HepG2 (cell line): ENCODE measurements at regions not wholly inside any gene's neighbourhood (a gene's known extent, or its start where the extent isn't known, plus 50 kb on each side); places are given as distances from the start of the nearest gene placed in this dataset.

Source experiments
- ATAC-seq: fragments of 200-7000 bp; cut with Tn5 transposase; 3 replicates; pipeline ENCODE4 v1.9.1; 2020; ENCODE audit warnings: mild to moderate bottlenecking, moderate library complexity
- BruUV-seq: library from RNA; stranded (reverse); fragments of 400-500 nt; replicated peaks from 2 replicates; lab custom pipeline; 2021; lab: Mats Ljungman, UMichigan
- CTCF ChIA-PET: fragments of 300-600 bp; formaldehyde crosslinking; extraction: SDS; loops from one replicate; lab custom pipeline; 2021; ENCODE audit warnings: low total read pairs, inconsistent platforms, low intra/inter-chr PET ratio; lab: Yijun Ruan, JAX
- POLR2A ChIA-PET: fragments of 350-600 bp; sonication (Branson Sonifier 250); formaldehyde crosslinking; loops from one replicate; lab custom pipeline; 2020; ENCODE audit warnings: antibody characterized with exemption, inconsistent platforms; lab: Yijun Ruan, JAX
- DNase-seq: peaks from one replicate; pipeline ENCODE4 v3.0.0-alpha.2; 2015; ENCODE audit warnings: low spot score
- FAIRE-seq: peaks from 3 replicates; lab custom pipeline; 2011; peaks lifted over from hg19 to GRCh38; lab: Jason Lieb, UNC
- H2AFZ ChIP-seq: one replicate; pipeline ENCODE4 v1.6.1; 2011; ENCODE audit warnings: low read length, inconsistent platforms
- H3K27ac ChIP-seq: fragments of 300-600 bp; 3 replicates; pipeline ENCODE4 v1.8.0; 2011; ENCODE audit warnings: mixed run types, mild to moderate bottlenecking, mixed read lengths, low read length, inconsistent platforms; ENCODE audit not compliant: insufficient read depth; ENCODE audit errors: extremely low read length
- H3K27me3 ChIP-seq, 2 experiments: fragments of 200-600 bp in 1 of 2; 2 replicates in 1 of 2; 3 replicates in 1 of 2; pipeline versions ENCODE4 v1.6.0 to v1.8.0; 2011; ENCODE audit warnings: low read length in 2 of 2, mild to moderate bottlenecking in 2 of 2, moderate library complexity in 2 of 2, inconsistent platforms in 1 of 2; ENCODE audit not compliant: insufficient read depth in 2 of 2, control insufficient read depth in 1 of 2
- H3K36me3 ChIP-seq, 2 experiments: fragments of 200-600 bp in 1 of 2; replicated peaks in 1 of 2; 2 replicates in 1 of 2; 3 replicates in 1 of 2; pipeline versions ENCODE4 v1.5.1 to v1.8.0; 2011; ENCODE audit warnings: low read length in 2 of 2, inconsistent platforms in 1 of 2; ENCODE audit not compliant: insufficient read depth in 2 of 2, control insufficient read depth in 1 of 2
- H3K4me1 ChIP-seq: 2 replicates; pipeline ENCODE4 v1.5.1; 2012; ENCODE audit warnings: low read length, inconsistent platforms; ENCODE audit not compliant: insufficient read depth
- H3K4me2 ChIP-seq: 2 replicates; pipeline ENCODE4 v1.6.0; 2011; ENCODE audit warnings: low read depth, low read length, inconsistent platforms
- H3K4me3 ChIP-seq, 3 experiments: fragments of 200-600 bp in 1 of 3; sonication (generic), shearing (Covaris generic) in 1 of 3; replicated peaks in 1 of 3; 2 replicates each; pipeline ENCODE4 v1.5.1; 2011 to 2016; ENCODE audit warnings: low read length in 3 of 3, inconsistent platforms in 2 of 3, low read depth in 2 of 3, mild to moderate bottlenecking in 2 of 3, control low read depth in 1 of 3, mixed read lengths in 1 of 3; ENCODE audit not compliant: insufficient read depth in 1 of 3
- H3K79me2 ChIP-seq: one replicate; pipeline ENCODE4 v1.6.1; 2011; ENCODE audit warnings: low read length, inconsistent platforms; ENCODE audit not compliant: insufficient read depth
- H3K9ac ChIP-seq: 2 replicates; pipeline ENCODE4 v1.6.0; 2011; ENCODE audit warnings: mild to moderate bottlenecking, low read depth, low read length, inconsistent platforms; ENCODE audit not compliant: insufficient read depth
- H3K9me3 ChIP-seq: 2 replicates; pipeline ENCODE4 v1.5.1; 2012; ENCODE audit warnings: mild to moderate bottlenecking, low read length
- H4K20me1 ChIP-seq: 2 replicates; pipeline ENCODE4 v1.6.0; 2011; ENCODE audit warnings: inconsistent platforms, mild to moderate bottlenecking, low read length, moderate library complexity; ENCODE audit not compliant: insufficient read depth
- CBX5 ChIP-seq: sonication (generic); formaldehyde crosslinking; IDR thresholded peaks from 2 replicates; pipeline ENCODE4 v1.4.0; 2020; ENCODE audit warnings: missing genetic modification reagents, borderline replicate concordance
- DMAP1 ChIP-seq: IDR thresholded peaks from 2 replicates; pipeline ENCODE4 v1.6.1; 2016
- EHMT2 ChIP-seq: fragments of 200-600 bp; sonication (generic); IDR thresholded peaks from 2 replicates; pipeline ENCODE4 v1.7.0; 2017; ENCODE audit warnings: antibody characterized with exemption, low read depth, low read length, borderline replicate concordance
- ELF4 ChIP-seq: sonication (generic); formaldehyde crosslinking; IDR thresholded peaks from 2 replicates; pipeline ENCODE4 v1.5.0; 2020; ENCODE audit warnings: missing genetic modification reagents, mild to moderate bottlenecking, moderate library complexity, borderline replicate concordance
- FOXA1 ChIP-seq, 2 experiments: fragments of 450-650 bp in 1 of 2; sonication (generic) in 1 of 2; formaldehyde crosslinking in 1 of 2; IDR thresholded peaks; 2 replicates each; pipeline versions ENCODE4 v1.4.0 to v1.6.1; 2016 to 2020; ENCODE audit warnings: missing genetic modification reagents in 1 of 2
- HMGA1 ChIP-seq: sonication (generic); formaldehyde crosslinking; conservative IDR thresholded peaks from 2 replicates; pipeline ENCODE4 v1.4.0; 2020; ENCODE audit warnings: missing genetic modification reagents
- HNRNPL ChIP-seq: fragments of 200-400 bp; formaldehyde crosslinking; IDR thresholded peaks from 2 replicates; pipeline ENCODE4 v1.6.1; 2017; ENCODE audit warnings: mild to moderate bottlenecking, low read depth, low read length
- NBN ChIP-seq: fragments of 450-650 bp; conservative IDR thresholded peaks from 2 replicates; pipeline ENCODE4 v1.6.1; 2017
- PTBP1 ChIP-seq: fragments of 200-400 bp; formaldehyde crosslinking; IDR thresholded peaks from 2 replicates; pipeline ENCODE4 v1.6.1; 2018; ENCODE audit warnings: low read length, low read depth; ENCODE audit not compliant: poor library complexity, severe bottlenecking
- RARG ChIP-seq: sonication (generic); formaldehyde crosslinking; IDR thresholded peaks from 2 replicates; pipeline ENCODE4 v1.4.0; 2020; ENCODE audit warnings: low read depth, mild to moderate bottlenecking, missing genetic modification reagents
- REPIN1 ChIP-seq: sonication (generic); formaldehyde crosslinking; IDR thresholded peaks from 2 replicates; pipeline ENCODE4 v1.8.0; 2022; ENCODE audit warnings: missing genetic modification reagents, low read depth, mild to moderate bottlenecking, borderline replicate concordance
- SMC3 ChIP-seq: IDR thresholded peaks from 2 replicates; pipeline ENCODE4 v1.6.1; 2011; ENCODE audit warnings: low read length, improper control_type of control experiment
- THAP11 ChIP-seq: IDR thresholded peaks from 2 replicates; pipeline ENCODE4 v1.6.1; 2016; ENCODE audit warnings: missing biosample characterization, missing genetic modification reagents
- ZNF326 ChIP-seq: sonication (generic); formaldehyde crosslinking; IDR thresholded peaks from 2 replicates; pipeline ENCODE4 v1.4.0; 2020; ENCODE audit warnings: missing genetic modification reagents, borderline replicate concordance
- ZNF766 ChIP-seq: sonication (generic); formaldehyde crosslinking; IDR thresholded peaks from 2 replicates; pipeline ENCODE4 v1.5.0; 2020; ENCODE audit warnings: missing genetic modification reagents, borderline replicate concordance
- WGBS: methylation state at CpG from one replicate; pipeline ENCODE4 v1.1.6; 2017; ENCODE audit warnings: low lambda C conversion rate; 5-methylcytosine and 5-hydroxymethylcytosine counted together
- in situ Hi-C: cut with HindIII; loops from 2 replicates; pipeline ENCODE4 v1.10.0; 2017; ENCODE audit warnings: low pct_unique_long_range_greater_than_20kb; ENCODE audit not compliant: extremely low pct_ligation_motif_present
- intact Hi-C: fragments of 100-400 bp; cut with micrococcal nuclease; formaldehyde crosslinking; loops from one replicate; pipeline ENCODE4 v1.10.0; 2022; ENCODE audit not compliant: unreplicated experiment

- Histone ChIP-seq H4K20me1 (no peaks in the 10 kb centered on the region), H3K27me3 (no peaks in the 10 kb centered on the region; a peak in 1 of 5 replicates), H3K9ac (no peak overlapping the region), H3K4me1 (0 out of 2 replicates have a peak, but pooled peaks cover 9% of the 10 kb centered on the region), H3K27ac (no peak overlapping the region), H3K4me3 (no peak overlapping the region), H3K36me3 (no peaks in the 10 kb centered on the region), H3K9me3 (no peaks in the 10 kb centered on the region), H3K4me2 (no peak overlapping the region)
- intact Hi-C loops (no loop called here), in situ Hi-C loops (no loop called here)
- no TSS peak for BruUV-seq
- ChIA-PET POLR2A (no interaction called here), CTCF (no interaction called here)
- DNase-seq, result no peak
- ATAC-seq, result no peak
- FAIRE-seq, result no peak
- no peak for TF ChIP-seq NBN
- no peak for TF ChIP-seq ZNF766 (CRISPR knock-in tag)
- TF ChIP-seq EHMT2, result no peak
- TF ChIP-seq ELF4, result no peak
- TF ChIP-seq, all 625 proteins: peak for 0
- no peaks in the 10 kb centered on the region for H3K79me2 ChIP-seq
- no peak overlapping the region for H2AFZ ChIP-seq
- 85% methylated on average over 3 of the region's 3 CpGs for WGBS
Observed at GRCh38 chr1:63262459-63262770, 60.0 kb upstream of the FOXD3 start.

DNA sequence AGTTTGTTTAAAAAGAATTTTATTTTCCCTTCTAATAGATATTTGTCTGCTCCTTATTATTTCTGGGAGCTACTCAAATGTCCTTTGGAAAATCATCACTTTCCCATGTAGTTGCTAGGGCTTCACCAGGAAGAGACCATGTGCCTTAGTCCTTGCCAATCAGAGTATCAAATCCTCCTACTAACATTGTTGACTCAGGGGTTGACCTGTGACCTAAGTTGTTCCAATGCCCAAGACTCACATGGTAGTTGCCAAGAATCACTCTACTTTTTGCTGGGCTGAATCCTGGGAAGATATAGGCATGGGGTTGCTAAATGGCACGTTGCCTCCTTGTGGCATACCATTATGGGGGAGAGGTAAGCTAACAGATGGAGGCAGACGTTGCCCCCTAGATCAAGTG, 58.2 kb upstream of the FOXD3 start:
- intact Hi-C loops (no loop called here), in situ Hi-C loops (no loop called here)
- Histone ChIP-seq H3K79me2 (no peaks in the 10 kb centered on the region), H3K9me3 (no peaks in the 10 kb centered on the region), H4K20me1 (no peaks in the 10 kb centered on the region), H3K36me3 (no peaks in the 10 kb centered on the region), H3K27ac (no peak overlapping the region), H3K4me3 (no peak overlapping the region), H3K4me1 (0 out of 2 replicates have a peak, but pooled peaks cover 9% of the 10 kb centered on the region), H2AFZ (no peak overlapping the region), H3K4me2 (no peak overlapping the region), H3K27me3 (no peaks in the 10 kb centered on the region), H3K9ac (no peak overlapping the region)
- DNase-seq (no peak), ATAC-seq (no peak)
- CTCF ChIA-PET, result no interaction called here
- WGBS, result 15% methylated on average over 2 of the region's 2 CpGs
- no TSS peak for BruUV-seq
- no peak for TF ChIP-seq CBX5 (CRISPR knock-in tag)
- no peak for TF ChIP-seq PTBP1
- TF ChIP-seq ZNF326 (CRISPR knock-in tag), result no peak
- no peak for TF ChIP-seq REPIN1
- no peak for TF ChIP-seq HMGA1 (CRISPR knock-in tag)
- no peak for TF ChIP-seq SMC3
- TF ChIP-seq THAP11 (CRISPR knock-in tag), result no peak
- no peak for TF ChIP-seq FOXA1 (IDR thresholded peaks at IDR 0.05)
- TF ChIP-seq FOXA1 (CRISPR knock-in tag; IDR thresholded peaks at IDR 0.05), result no peak
- no peak for TF ChIP-seq HNRNPL
- no peak for TF ChIP-seq DMAP1 (CRISPR knock-in tag)
- no peak for TF ChIP-seq RARG
- TF ChIP-seq, all 625 proteins: peak for 0
- POLR2A ChIA-PET, result no interaction called here
- no peak for FAIRE-seq
